Neural cell (in vitro differentiated cells): ENCODE measurements at regions not wholly inside any gene's neighbourhood (a gene's known extent, or its start where the extent isn't known, plus 50 kb on each side); places are given as distances from the start of the nearest gene placed in this dataset.

Experiments
- H2AFZ ChIP-seq: fragments of 200-600, 300-800 bp; sonication (generic), shearing (Covaris generic); 2 replicates; pipeline ENCODE4 v1.6.0; 2014; ENCODE audit warnings: low read depth, mild to moderate bottlenecking, antibody characterized with exemption, low read length, moderate library complexity
- H3F3A ChIP-seq: fragments of 200-600 bp; shearing (Covaris generic); 2 replicates; pipeline ENCODE4 v1.6.1; 2016; ENCODE audit warnings: mild to moderate bottlenecking, moderate library complexity, mixed read lengths, antibody characterized with exemption, low read length; ENCODE audit not compliant: insufficient read depth, poor library complexity, severe bottlenecking
- H3K27ac ChIP-seq: fragments of 200-600, 300-800 bp; sonication (generic), shearing (Covaris generic); 2 replicates; pipeline ENCODE4 v1.5.1; 2014; ENCODE audit warnings: mild to moderate bottlenecking, low read length, moderate library complexity
- H3K27me3 ChIP-seq: fragments of 300-800, 200-600 bp; sonication (generic), shearing (Covaris generic); 2 replicates; pipeline ENCODE4 v1.6.0; 2014; ENCODE audit warnings: mild to moderate bottlenecking, low read depth, low read length, moderate library complexity; ENCODE audit not compliant: insufficient read depth
- H3K36me3 ChIP-seq: fragments of 300-800, 200-600 bp; sonication (generic), shearing (Covaris generic); 2 replicates; pipeline ENCODE4 v1.5.1; 2014; ENCODE audit warnings: mild to moderate bottlenecking, antibody characterized with exemption, low read length, moderate library complexity; ENCODE audit not compliant: insufficient read depth
- H3K4me2 ChIP-seq: fragments of 300-800, 200-600 bp; sonication (generic), shearing (Covaris generic); 2 replicates; pipeline ENCODE4 v1.6.0; 2014; ENCODE audit warnings: mild to moderate bottlenecking, low read length
- H3K4me3 ChIP-seq: fragments of 300-800, 200-600 bp; sonication (generic), shearing (Covaris generic); 2 replicates; pipeline ENCODE4 v1.5.1; 2014; ENCODE audit warnings: mild to moderate bottlenecking, low read length, moderate library complexity
- H3K79me2 ChIP-seq: fragments of 200-600 bp; shearing (Covaris generic); replicated peaks from 2 replicates; pipeline ENCODE4 v1.6.0; 2014; ENCODE audit warnings: mild to moderate bottlenecking, low read length, moderate library complexity; ENCODE audit not compliant: insufficient read depth
- H3K9ac ChIP-seq: fragments of 300-800, 200-600 bp; sonication (generic), shearing (Covaris generic); 2 replicates; pipeline ENCODE4 v1.6.1; 2016; ENCODE audit warnings: mild to moderate bottlenecking, low read length, mixed read lengths
- H3K9me2 ChIP-seq: fragments of 200-600 bp; shearing (Covaris generic); 2 replicates; pipeline ENCODE4 v1.6.1; 2016; ENCODE audit warnings: mild to moderate bottlenecking, low read length, mixed read lengths; ENCODE audit not compliant: insufficient read depth
- H3K9me3 ChIP-seq: fragments of 200-600, 300-800 bp; sonication (generic), shearing (Covaris generic); 2 replicates; pipeline ENCODE4 v1.6.1; 2016; ENCODE audit warnings: mild to moderate bottlenecking, mixed run types, low read length, moderate library complexity, mixed read lengths
- H4K20me1 ChIP-seq: fragments of 200-600 bp; shearing (Covaris generic); 2 replicates; pipeline ENCODE4 v1.6.1; 2016; ENCODE audit warnings: mild to moderate bottlenecking, mixed run types; ENCODE audit not compliant: insufficient read depth
- EP300 ChIP-seq: fragments of 450-650 bp; conservative IDR thresholded peaks from 2 replicates; pipeline ENCODE4 v1.6.1; 2014; ENCODE audit warnings: antibody characterized with exemption, mild to moderate bottlenecking, moderate library complexity; ENCODE audit not compliant: poor library complexity, severe bottlenecking
- EZH2 ChIP-seq: fragments of 200-600, 300-800 bp; shearing (Covaris generic), sonication (generic); IDR thresholded peaks from 2 replicates; pipeline ENCODE4 v1.6.1; 2014; ENCODE audit warnings: antibody characterized with exemption, low read length, borderline replicate concordance, mild to moderate bottlenecking; ENCODE audit not compliant: insufficient read depth, poor library complexity, severe bottlenecking
- MXI1 ChIP-seq: fragments of 450-650 bp; conservative IDR thresholded peaks from 2 replicates; pipeline ENCODE4 v1.6.1; 2014; ENCODE audit warnings: antibody characterized with exemption, mild to moderate bottlenecking; ENCODE audit not compliant: poor library complexity, severe bottlenecking
- POLR2AphosphoS5 ChIP-seq: IDR thresholded peaks from 2 replicates; pipeline ENCODE4 v1.6.1; 2012
- RAD21 ChIP-seq: fragments of 450-650 bp; conservative IDR thresholded peaks from 2 replicates; pipeline ENCODE4 v1.6.1; 2014; ENCODE audit warnings: antibody characterized with exemption, mild to moderate bottlenecking, moderate library complexity
- SMC3 ChIP-seq: fragments of 450-650 bp; conservative IDR thresholded peaks from 2 replicates; pipeline ENCODE4 v1.6.1; 2014; ENCODE audit warnings: antibody characterized with exemption, mild to moderate bottlenecking, moderate library complexity; ENCODE audit not compliant: poor library complexity
- TAF1 ChIP-seq: IDR thresholded peaks from 2 replicates; pipeline ENCODE4 v1.6.1; 2012; ENCODE audit warnings: low read depth
- TF ChIP-seq, protein P1 (sequence below): IDR thresholded peaks from 2 replicates; pipeline ENCODE4 v1.6.1; 2012; ENCODE audit warnings: borderline replicate concordance
- TF ChIP-seq, protein P2 (sequence below): fragments of 450-650 bp; IDR thresholded peaks from 2 replicates; pipeline ENCODE4 v1.5.1; 2014; ENCODE audit warnings: antibody characterized with exemption, mild to moderate bottlenecking, moderate library complexity; ENCODE audit not compliant: poor library complexity, severe bottlenecking

DNA sequence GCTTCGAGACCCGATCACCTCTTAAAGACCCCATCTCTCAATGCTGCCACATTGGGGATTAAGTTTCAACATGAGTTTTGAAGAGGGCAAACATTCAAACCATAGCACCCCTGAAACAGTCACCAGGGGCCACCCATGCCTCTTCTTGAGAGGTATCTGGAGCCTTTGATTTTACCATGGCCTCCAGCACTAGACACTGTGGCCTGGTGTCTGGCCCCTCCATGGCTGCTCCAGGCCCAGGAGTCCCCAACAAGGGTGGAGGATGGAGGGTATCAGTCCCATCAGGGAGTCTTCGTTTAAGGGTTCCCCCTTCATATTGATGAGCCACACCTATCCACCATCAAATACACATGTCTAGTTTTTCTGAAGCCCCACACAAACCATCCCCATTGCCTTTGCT, 66.5 kb upstream of the CDH5 start:
- no peak overlapping the region for H3K9ac ChIP-seq
- H3K4me3 ChIP-seq, result no peak overlapping the region
- no peak overlapping the region for H2AFZ ChIP-seq
- TF ChIP-seq TAF1 (no peak), EZH2 (no peak)
- no peak overlapping the region for H3K27ac ChIP-seq
- H3K9me3 ChIP-seq, result no peaks in the 10 kb centered on the region
- H3K27me3 ChIP-seq, result no peaks in the 10 kb centered on the region
- no peaks in the 10 kb centered on the region for H3K79me2 ChIP-seq
- H3K4me2 ChIP-seq, result no peak overlapping the region
- no peaks in the 10 kb centered on the region for H4K20me1 ChIP-seq
- H3K9me2 ChIP-seq, result no peaks in the 10 kb centered on the region
- no peaks in the 10 kb centered on the region for H3K36me3 ChIP-seq
- H3F3A ChIP-seq, result no peaks in the 10 kb centered on the region

DNA sequence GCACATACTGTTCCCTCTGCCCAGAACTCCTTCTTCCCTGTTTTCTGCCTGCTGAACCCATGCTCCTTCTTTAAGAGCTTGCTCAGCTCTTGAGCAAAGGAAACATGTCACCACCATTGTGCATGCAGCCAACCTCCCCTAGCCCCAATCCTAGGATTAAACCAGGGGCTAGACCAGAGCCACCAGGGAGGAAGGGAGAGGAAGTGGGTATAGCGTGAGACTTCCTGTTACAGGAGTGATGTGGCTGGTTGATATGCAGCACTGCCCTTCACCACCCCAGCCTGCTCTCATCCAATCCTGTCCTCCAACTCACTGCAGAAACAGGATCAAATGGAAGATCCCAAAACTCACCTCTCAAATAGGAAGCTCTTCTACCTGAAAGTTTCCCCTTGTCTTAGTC, 67.1 kb upstream of the CDH5 start:
- Histone ChIP-seq H3K36me3 (no peaks in the 10 kb centered on the region), H3K79me2 (no peaks in the 10 kb centered on the region), H3K4me3 (no peak overlapping the region), H3K4me2 (no peak overlapping the region), H3K9me2 (no peaks in the 10 kb centered on the region), H3K27me3 (no peaks in the 10 kb centered on the region), H3K9ac (no peak overlapping the region), H3F3A (no peaks in the 10 kb centered on the region), H4K20me1 (no peaks in the 10 kb centered on the region), H3K9me3 (no peaks in the 10 kb centered on the region), H2AFZ (no peak overlapping the region), H3K27ac (no peak overlapping the region)
- TF ChIP-seq, protein P1, sequence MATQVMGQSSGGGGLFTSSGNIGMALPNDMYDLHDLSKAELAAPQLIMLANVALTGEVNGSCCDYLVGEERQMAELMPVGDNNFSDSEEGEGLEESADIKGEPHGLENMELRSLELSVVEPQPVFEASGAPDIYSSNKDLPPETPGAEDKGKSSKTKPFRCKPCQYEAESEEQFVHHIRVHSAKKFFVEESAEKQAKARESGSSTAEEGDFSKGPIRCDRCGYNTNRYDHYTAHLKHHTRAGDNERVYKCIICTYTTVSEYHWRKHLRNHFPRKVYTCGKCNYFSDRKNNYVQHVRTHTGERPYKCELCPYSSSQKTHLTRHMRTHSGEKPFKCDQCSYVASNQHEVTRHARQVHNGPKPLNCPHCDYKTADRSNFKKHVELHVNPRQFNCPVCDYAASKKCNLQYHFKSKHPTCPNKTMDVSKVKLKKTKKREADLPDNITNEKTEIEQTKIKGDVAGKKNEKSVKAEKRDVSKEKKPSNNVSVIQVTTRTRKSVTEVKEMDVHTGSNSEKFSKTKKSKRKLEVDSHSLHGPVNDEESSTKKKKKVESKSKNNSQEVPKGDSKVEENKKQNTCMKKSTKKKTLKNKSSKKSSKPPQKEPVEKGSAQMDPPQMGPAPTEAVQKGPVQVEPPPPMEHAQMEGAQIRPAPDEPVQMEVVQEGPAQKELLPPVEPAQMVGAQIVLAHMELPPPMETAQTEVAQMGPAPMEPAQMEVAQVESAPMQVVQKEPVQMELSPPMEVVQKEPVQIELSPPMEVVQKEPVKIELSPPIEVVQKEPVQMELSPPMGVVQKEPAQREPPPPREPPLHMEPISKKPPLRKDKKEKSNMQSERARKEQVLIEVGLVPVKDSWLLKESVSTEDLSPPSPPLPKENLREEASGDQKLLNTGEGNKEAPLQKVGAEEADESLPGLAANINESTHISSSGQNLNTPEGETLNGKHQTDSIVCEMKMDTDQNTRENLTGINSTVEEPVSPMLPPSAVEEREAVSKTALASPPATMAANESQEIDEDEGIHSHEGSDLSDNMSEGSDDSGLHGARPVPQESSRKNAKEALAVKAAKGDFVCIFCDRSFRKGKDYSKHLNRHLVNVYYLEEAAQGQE, result no peak
- no peak for TF ChIP-seq TAF1
- no peak for TF ChIP-seq POLR2AphosphoS5
- TF ChIP-seq EZH2, result no peak
- TF ChIP-seq SMC3, result no peak
- TF ChIP-seq, protein P2, sequence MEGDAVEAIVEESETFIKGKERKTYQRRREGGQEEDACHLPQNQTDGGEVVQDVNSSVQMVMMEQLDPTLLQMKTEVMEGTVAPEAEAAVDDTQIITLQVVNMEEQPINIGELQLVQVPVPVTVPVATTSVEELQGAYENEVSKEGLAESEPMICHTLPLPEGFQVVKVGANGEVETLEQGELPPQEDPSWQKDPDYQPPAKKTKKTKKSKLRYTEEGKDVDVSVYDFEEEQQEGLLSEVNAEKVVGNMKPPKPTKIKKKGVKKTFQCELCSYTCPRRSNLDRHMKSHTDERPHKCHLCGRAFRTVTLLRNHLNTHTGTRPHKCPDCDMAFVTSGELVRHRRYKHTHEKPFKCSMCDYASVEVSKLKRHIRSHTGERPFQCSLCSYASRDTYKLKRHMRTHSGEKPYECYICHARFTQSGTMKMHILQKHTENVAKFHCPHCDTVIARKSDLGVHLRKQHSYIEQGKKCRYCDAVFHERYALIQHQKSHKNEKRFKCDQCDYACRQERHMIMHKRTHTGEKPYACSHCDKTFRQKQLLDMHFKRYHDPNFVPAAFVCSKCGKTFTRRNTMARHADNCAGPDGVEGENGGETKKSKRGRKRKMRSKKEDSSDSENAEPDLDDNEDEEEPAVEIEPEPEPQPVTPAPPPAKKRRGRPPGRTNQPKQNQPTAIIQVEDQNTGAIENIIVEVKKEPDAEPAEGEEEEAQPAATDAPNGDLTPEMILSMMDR, result no peak
- no peak for TF ChIP-seq RAD21
- no peak for TF ChIP-seq MXI1
- no peak for TF ChIP-seq EP300

- Histone ChIP-seq H3K9me2 (no peaks in the 10 kb centered on the region), H3K36me3 (no peaks in the 10 kb centered on the region), H3K27me3 (no peaks in the 10 kb centered on the region), H2AFZ (no peak overlapping the region), H3K9ac (no peak overlapping the region), H3K4me2 (no peak overlapping the region), H3K9me3 (no peaks in the 10 kb centered on the region), H4K20me1 (no peaks in the 10 kb centered on the region), H3K4me3 (no peak overlapping the region), H3F3A (no peaks in the 10 kb centered on the region), H3K79me2 (no peaks in the 10 kb centered on the region), H3K27ac (no peak overlapping the region)
- TF ChIP-seq POLR2AphosphoS5, result no peak
Observed at GRCh38 chr16:66298571-66299120, 67.8 kb upstream of the CDH5 start.
